H1 (cell line): ENCODE measurements at regions not wholly inside any gene's neighbourhood (a gene's known extent, or its start where the extent isn't known, plus 50 kb on each side); places are given as distances from the start of the nearest gene placed in this dataset.

ENCODE experiments used
- CTCF ChIA-PET: fragments of 300-600 bp; sonication (Branson Sonifier 250); formaldehyde crosslinking; loops from one replicate; lab custom pipeline; 2021; ENCODE audit not compliant: partially characterized antibody; lab: Charles Lee
- POLR2A ChIA-PET: fragments of 300-600 bp; sonication (Branson Sonifier 250); formaldehyde crosslinking; loops from one replicate; lab custom pipeline; 2021; ENCODE audit warnings: inconsistent platforms; ENCODE audit not compliant: partially characterized antibody; lab: Charles Lee
- DNase-seq, 2 experiments: peaks; one replicate each; pipeline versions ENCODE4 v3.0.0 to v3.0.0-alpha.2; 2010 to 2022; ENCODE audit warnings: low spot score in 2 of 2, low read depth in 1 of 2, mixed read lengths in 1 of 2
- FAIRE-seq: peaks from 2 replicates; lab custom pipeline; 2011; peaks lifted over from hg19 to GRCh38; lab: Jason Lieb, UNC
- H2AFZ ChIP-seq: 2 replicates; pipeline ENCODE4 v1.8.1; 2012; ENCODE audit warnings: low read length, inconsistent platforms
- H2AK5ac ChIP-seq: 2 replicates; pipeline ENCODE4 v1.6.1; 2013; ENCODE audit warnings: low read depth, low read length
- H2BK120ac ChIP-seq: replicated peaks from 2 replicates; pipeline ENCODE3; 2013; ENCODE audit warnings: low read depth, low read length, inconsistent platforms
- H2BK12ac ChIP-seq: 2 replicates; pipeline ENCODE4 v1.6.1; 2013; ENCODE audit warnings: low read depth, low read length
- H2BK15ac ChIP-seq: 2 replicates; pipeline ENCODE4 v1.6.1; 2013; ENCODE audit warnings: low read length
- H2BK20ac ChIP-seq: 2 replicates; pipeline ENCODE4 v1.6.1; 2013; ENCODE audit warnings: low read length
- H2BK5ac ChIP-seq: 2 replicates; pipeline ENCODE4 v1.6.1; 2013; ENCODE audit warnings: low read depth, low read length
- H3K14ac ChIP-seq: 2 replicates; pipeline ENCODE4 v1.6.1; 2013; ENCODE audit warnings: inconsistent platforms; ENCODE audit not compliant: insufficient read length
- H3K18ac ChIP-seq: 2 replicates; pipeline ENCODE4 v1.6.1; 2013; ENCODE audit warnings: low read length; ENCODE audit errors: extremely low read depth
- H3K23ac ChIP-seq: 2 replicates; pipeline ENCODE4 v1.6.1; 2013; ENCODE audit warnings: inconsistent platforms; ENCODE audit not compliant: insufficient read length
- H3K23me2 ChIP-seq: 2 replicates; pipeline ENCODE4 v1.6.1; 2013; ENCODE audit warnings: low read depth, low read length
- H3K27ac ChIP-seq: 2 replicates; pipeline ENCODE4 v1.6.1; 2011; ENCODE audit warnings: low read depth, low read length, inconsistent platforms
- H3K27me3 ChIP-seq, 4 experiments: replicated peaks in 1 of 4; 1 replicate in 1 of 4; 2 replicates in 3 of 4; pipeline versions ENCODE4 v1.6.1 to v1.8.1; 2011 to 2013; ENCODE audit warnings: low read length in 3 of 4, mild to moderate bottlenecking in 3 of 4, inconsistent platforms in 2 of 4, mixed read lengths in 2 of 4, moderate library complexity in 1 of 4; ENCODE audit not compliant: control insufficient read depth in 3 of 4, insufficient read depth in 3 of 4; ENCODE audit errors: extremely low read depth in 1 of 4
- H3K36me3 ChIP-seq, 4 experiments: 2 replicates each; pipeline versions ENCODE4 v1.6.1 to v1.8.1; 2011 to 2013; ENCODE audit warnings: mild to moderate bottlenecking in 4 of 4, low read length in 3 of 4, moderate library complexity in 2 of 4, control low read depth in 1 of 4, inconsistent platforms in 1 of 4; ENCODE audit not compliant: insufficient read depth in 4 of 4, control insufficient read depth in 2 of 4
- H3K4ac ChIP-seq: replicated peaks from 2 replicates; pipeline ENCODE3; 2013; ENCODE audit warnings: low read length, low read depth, mixed read lengths, inconsistent platforms; ENCODE audit not compliant: insufficient read length
- H3K4me1 ChIP-seq, 4 experiments: replicated peaks in 1 of 4; 1 replicate in 1 of 4; 2 replicates in 3 of 4; pipeline versions ENCODE4 v1.6.1 to v1.8.1; 2011 to 2013; ENCODE audit warnings: low read length in 3 of 4, inconsistent platforms in 2 of 4, mixed read lengths in 1 of 4; ENCODE audit not compliant: insufficient read depth in 4 of 4, control insufficient read depth in 3 of 4
- H3K4me2 ChIP-seq, 2 experiments: 2 replicates each; pipeline versions ENCODE4 v1.6.1 to v1.8.1; 2011 to 2013; ENCODE audit warnings: low read depth in 2 of 2, low read length in 2 of 2, control low read depth in 1 of 2, inconsistent platforms in 1 of 2, mild to moderate bottlenecking in 1 of 2; ENCODE audit not compliant: insufficient read depth in 1 of 2
- H3K4me3 ChIP-seq, 4 experiments: fragments of 200-600, 300-600 bp in 1 of 4; sonication (generic), shearing (Covaris generic), sonication (Bioruptor Twin) in 1 of 4; 2 replicates each; pipeline versions ENCODE4 v1.5.1 to v1.8.1; 2011 to 2016; ENCODE audit warnings: low read length in 4 of 4, low read depth in 3 of 4, control low read depth in 2 of 4, inconsistent platforms in 2 of 4, mild to moderate bottlenecking in 2 of 4, mixed read lengths in 1 of 4, moderate library complexity in 1 of 4; ENCODE audit not compliant: insufficient read depth in 2 of 4; ENCODE audit errors: extremely low read depth in 1 of 4
- H3K56ac ChIP-seq: replicated peaks from 2 replicates; pipeline ENCODE3; 2013; ENCODE audit warnings: low read depth, mild to moderate bottlenecking, mixed read lengths, low read length, inconsistent platforms; ENCODE audit not compliant: insufficient read length
- H3K79me1 ChIP-seq: 2 replicates; pipeline ENCODE4 v1.6.1; 2013; ENCODE audit warnings: low read depth, low read length, control low read depth
- H3K79me2 ChIP-seq, 2 experiments: 2 replicates each; pipeline versions ENCODE4 v1.6.1 to v1.8.1; 2012 to 2013; ENCODE audit warnings: low read length in 2 of 2, mild to moderate bottlenecking in 2 of 2, inconsistent platforms in 1 of 2; ENCODE audit not compliant: insufficient read depth in 2 of 2, control insufficient read depth in 1 of 2
- H3K9ac ChIP-seq, 4 experiments: replicated peaks in 1 of 4; 1 replicate in 1 of 4; 2 replicates in 3 of 4; pipeline versions ENCODE4 v1.6.1 to v1.8.1; 2011 to 2013; ENCODE audit warnings: low read depth in 3 of 4, low read length in 3 of 4, control low read depth in 2 of 4, mild to moderate bottlenecking in 2 of 4, moderate library complexity in 2 of 4, inconsistent platforms in 1 of 4; ENCODE audit errors: extremely low read depth in 1 of 4
- H3K9me3 ChIP-seq, 2 experiments: 2 replicates each; pipeline versions ENCODE4 v1.6.1 to v1.8.1; 2012 to 2013; ENCODE audit warnings: mild to moderate bottlenecking in 2 of 2, moderate library complexity in 2 of 2, control low read depth in 1 of 2, inconsistent platforms in 1 of 2, low read depth in 1 of 2, low read length in 1 of 2, mixed read lengths in 1 of 2; ENCODE audit not compliant: insufficient read depth in 2 of 2
- H4K20me1 ChIP-seq, 2 experiments: replicated peaks in 1 of 2; 2 replicates each; pipeline versions ENCODE3 to v1.8.1; 2011 to 2013; ENCODE audit warnings: inconsistent platforms in 2 of 2, low read length in 2 of 2, mild to moderate bottlenecking in 1 of 2; ENCODE audit not compliant: insufficient read depth in 2 of 2, control insufficient read depth in 1 of 2
- H4K5ac ChIP-seq: 2 replicates; pipeline ENCODE4 v1.6.1; 2013; ENCODE audit warnings: low read length, low read depth, mixed read lengths, inconsistent platforms; ENCODE audit not compliant: insufficient read length
- H4K8ac ChIP-seq: 2 replicates; pipeline ENCODE4 v1.8.0; 2013; ENCODE audit warnings: mild to moderate bottlenecking, moderate library complexity, low read length, inconsistent platforms; ENCODE audit not compliant: insufficient read depth; ENCODE audit errors: extremely low read depth
- H4K91ac ChIP-seq: replicated peaks from 2 replicates; pipeline ENCODE3; 2013; ENCODE audit warnings: low read length, mixed read lengths, inconsistent platforms; ENCODE audit not compliant: insufficient read length
- ATF3 ChIP-seq: IDR thresholded peaks from 2 replicates; pipeline ENCODE4 v1.6.1; 2011; ENCODE audit warnings: low read depth, mild to moderate bottlenecking, low read length; ENCODE audit not compliant: insufficient read depth
- FOSL1 ChIP-seq: IDR thresholded peaks from 2 replicates; pipeline ENCODE4 v1.6.1; 2011; ENCODE audit warnings: mild to moderate bottlenecking, low read depth, low read length, moderate library complexity; ENCODE audit not compliant: insufficient read depth
- MAFK ChIP-seq: IDR thresholded peaks from 2 replicates; pipeline ENCODE4 v1.6.1; 2012; ENCODE audit warnings: low read depth, mild to moderate bottlenecking, improper control_type of control experiment, low read length
- MAX ChIP-seq: IDR thresholded peaks from 2 replicates; pipeline ENCODE4 v1.6.1; 2012; ENCODE audit warnings: inconsistent platforms
- PHF8 ChIP-seq: fragments of 200-600 bp; sonication (generic); conservative IDR thresholded peaks from 2 replicates; pipeline ENCODE4 v1.7.1; 2012; ENCODE audit warnings: low read depth, mild to moderate bottlenecking, inconsistent platforms, low read length, moderate library complexity
- RAD21 ChIP-seq, 2 experiments: IDR thresholded peaks in 1 of 2; conservative IDR thresholded peaks in 1 of 2; 2 replicates each; pipeline ENCODE4 v1.6.1; 2011; ENCODE audit warnings: low read depth in 2 of 2, low read length in 2 of 2, improper control_type of control experiment in 1 of 2, inconsistent platforms in 1 of 2, mild to moderate bottlenecking in 1 of 2, moderate library complexity in 1 of 2
- RNF2 ChIP-seq: fragments of 200-900, 300-1000 bp; sonication (generic); IDR thresholded peaks from 2 replicates; pipeline ENCODE4 v1.7.1; 2016; ENCODE audit warnings: borderline replicate concordance, low read depth, mild to moderate bottlenecking, antibody characterized with exemption, low read length; ENCODE audit not compliant: poor library complexity, severe bottlenecking; ENCODE audit errors: missing control alignments
- SAP30 ChIP-seq: fragments of 300-600 bp; sonication (generic); IDR thresholded peaks from 2 replicates; pipeline ENCODE4 v1.7.1; 2012; ENCODE audit warnings: low read length, moderate library complexity, mild to moderate bottlenecking, inconsistent platforms; ENCODE audit not compliant: insufficient read depth, insufficient replicate concordance
- SIN3A ChIP-seq, 2 experiments: IDR thresholded peaks in 1 of 2; conservative IDR thresholded peaks in 1 of 2; 2 replicates each; pipeline ENCODE4 v1.6.1; 2011 to 2012; ENCODE audit warnings: low read length in 2 of 2, improper control_type of control experiment in 1 of 2, low read depth in 1 of 2, mild to moderate bottlenecking in 1 of 2
- SIRT6 ChIP-seq: IDR thresholded peaks from one replicate; pipeline ENCODE4 v1.7.1; 2012; ENCODE audit warnings: low read length, inconsistent platforms
- SP4 ChIP-seq: IDR thresholded peaks from 2 replicates; pipeline ENCODE4 v1.6.1; 2012; ENCODE audit warnings: low read length, inconsistent platforms
- TCF12 ChIP-seq: IDR thresholded peaks from 2 replicates; pipeline ENCODE4 v1.6.1; 2011; ENCODE audit warnings: low read depth, mild to moderate bottlenecking, low read length
- TEAD4 ChIP-seq: IDR thresholded peaks from 2 replicates; pipeline ENCODE4 v1.6.1; 2012; ENCODE audit warnings: low read depth, low read length, inconsistent platforms, mixed read lengths
- WGBS, 2 experiments: shearing (Covaris generic) in 1 of 2; methylation state at CpG; one replicate each; pipeline versions ENCODE4 v1.1.6 to v1.1.7; 2013 to 2015; ENCODE audit warnings: low lambda C conversion rate in 2 of 2, mixed read lengths in 2 of 2, inconsistent platforms in 1 of 2, low coverage in 1 of 2, missing lambda C conversion rate in 1 of 2; ENCODE audit not compliant: insufficient replicate concordance in 2 of 2, insufficient coverage in 1 of 2, insufficient read length in 1 of 2; ENCODE audit errors: extremely low coverage in 1 of 2, missing lambda C conversion rate in 1 of 2; 5-methylcytosine and 5-hydroxymethylcytosine counted together

GRCh38 chr12:13805041-13805440, 176.4 kb downstream of the GRIN2B start:
- Histone ChIP-seq H4K20me1 (no peaks in the 10 kb centered on the region), H3K79me2 (no peaks in the 10 kb centered on the region), H3K23me2 (no peaks in the 10 kb centered on the region), H2BK12ac (no peak overlapping the region), H3K4ac (no peak overlapping the region), H3K9ac (no peak overlapping the region), H2BK120ac (no peak overlapping the region), H2AFZ (no peak overlapping the region), H3K4me1 (peaks cover 0 to 4% (median under 1%) of the 10 kb centered on the region in 4 experiments; a peak in 1 of 7 replicates), H2BK15ac (no peak overlapping the region), H4K5ac (no peak overlapping the region), H3K4me2 (no peak overlapping the region), H3K9me3 (no peaks in the 10 kb centered on the region), H3K4me3 (no peak overlapping the region), H4K8ac (no peak overlapping the region), H3K79me1 (no peaks in the 10 kb centered on the region), H3K27ac (no peak overlapping the region), H2BK5ac (no peak overlapping the region), H3K18ac (no peak overlapping the region), H2BK20ac (no peak overlapping the region), H3K27me3 (peaks cover 0 to 4% (median 1%) of the 10 kb centered on the region in 4 experiments; a peak in 3 of 7 replicates), H2AK5ac (no peak overlapping the region), H3K14ac (no peak overlapping the region), H3K56ac (no peak overlapping the region), H3K23ac (no peak overlapping the region), H3K36me3 (no peaks in the 10 kb centered on the region), H4K91ac (no peak overlapping the region)
- no peak for FAIRE-seq
- ChIA-PET POLR2A (no interaction called here), CTCF (no interaction called here)
- WGBS, 2 experiments, result 65% methylated on average over 3 of the region's 3 CpGs; no CpG with 5 or more reads in 1 of the 2 experiments
- no peak for DNase-seq
- TF ChIP-seq RAD21 (IDR thresholded peaks at IDR 0.05 in 1 of 2, conservative IDR thresholded peaks at IDR 0.05 in 1 of 2; ENCODE audit: low read depth in 2 of 2, low read length in 2 of 2) (no peak), MAFK (no peak), SAP30 (no peak), TEAD4 (no peak), TCF12 (no peak), SIN3A (conservative IDR thresholded peaks at IDR 0.05 in 1 of 2, IDR thresholded peaks at IDR 0.05 in 1 of 2; ENCODE audit: low read depth in 1 of 2, low read length in 2 of 2) (no peak), ATF3 (no peak), FOSL1 (no peak), MAX (no peak), RNF2 (no peak), SP4 (no peak), PHF8 (no peak), SIRT6 (no peak)
